ENCODE measurements at regions not wholly inside any gene's neighbourhood (a gene's known extent, or its start where the extent isn't known, plus 50 kb on each side); places are given as distances from the start of the nearest gene placed in this dataset.

GRCh38 chr12:42936260-42936659 lies 346.7 kb upstream of the PRICKLE1 start:
- Histone ChIP-seq H3K27ac (ENCODE audit: extremely low read depth, low read depth, low read length) (no peak overlapping the region), H3K36me3 (ENCODE audit: control insufficient read depth in 2 of 2, insufficient read depth in 1 of 2, low read length in 2 of 2) (no peaks in the 10 kb centered on the region), H3K4me3 (ENCODE audit: low read depth, low read length) (no peak overlapping the region), H3K4me1 (ENCODE audit: control insufficient read depth, insufficient read depth, low read length) (peaks cover 8% of the 10 kb centered on the region), H3K9me3 (ENCODE audit: control insufficient read depth, insufficient read depth, low read depth, low read length) (no peaks in the 10 kb centered on the region)
- TF ChIP-seq ZNF157 (tag by site-specific recombination; IDR thresholded peaks at IDR 0.05) (no peak), ZSCAN18 (tag by site-specific recombination; IDR thresholded peaks at IDR 0.05) (no peak), ZNF335 (tag by site-specific recombination; conservative IDR thresholded peaks at IDR 0.05) (no peak), ZNF560 (tag by site-specific recombination; IDR thresholded peaks at IDR 0.05; ENCODE audit: borderline replicate concordance) (no peak)
- ChIA-PET CTCF (interaction anchor here (0.5 to 0.6 kb wide), 3 partner anchors 9 to 345 kb away, joined by 3 to 8 read pairs (median 3); no protein-coding TSS in a partner anchor), POLR2A (interaction anchor here (0.8 kb wide), 1 partner anchor 25 kb away, joined by 3 read pairs; no protein-coding TSS in a partner anchor)

GRCh38 chr12:42935756-42936155 lies 346.2 kb upstream of the PRICKLE1 start:
- POLR2A ChIA-PET, result interaction anchor here (0.8 kb wide), 1 partner anchor 26 kb away, joined by 3 read pairs; no protein-coding TSS in a partner anchor
- no peak overlapping the region for H3K27ac ChIP-seq (ENCODE audit: extremely low read depth, low read depth, low read length)
- CTCF ChIA-PET, result interaction anchor here (0.5 to 0.7 kb wide), 2 partner anchors 9 to 342 kb away, joined by 3 read pairs; no protein-coding TSS in a partner anchor
- no peak for TF ChIP-seq PRDM2 (tag by site-specific recombination; IDR thresholded peaks at IDR 0.05; ENCODE audit: borderline replicate concordance)
- TF ChIP-seq OVOL3 (tag by site-specific recombination; IDR thresholded peaks at IDR 0.05), result no peak
- TF ChIP-seq GFI1B (tag by site-specific recombination; IDR thresholded peaks at IDR 0.05), result no peak
- no peak for TF ChIP-seq TSHZ1 (tag by site-specific recombination; IDR thresholded peaks at IDR 0.05; ENCODE audit: borderline replicate concordance)
- no peak for TF ChIP-seq ZNF777 (tag by site-specific recombination; IDR thresholded peaks at IDR 0.05; ENCODE audit: borderline replicate concordance)
- no peak for TF ChIP-seq ELK4 (IDR thresholded peaks at IDR 0.05; ENCODE audit: borderline replicate concordance, low read depth, low read length)
- no peak for TF ChIP-seq ZSCAN23 (tag by site-specific recombination; IDR thresholded peaks at IDR 0.05)
- TF ChIP-seq ZNF654 (tag by site-specific recombination; IDR thresholded peaks at IDR 0.05; ENCODE audit: low read depth), result no peak
- TF ChIP-seq ZNF776 (tag by site-specific recombination; IDR thresholded peaks at IDR 0.05; ENCODE audit: borderline replicate concordance), result no peak
- no peak for TF ChIP-seq ZNF549 (tag by site-specific recombination; IDR thresholded peaks at IDR 0.05)
- no peak for TF ChIP-seq ZNF16 (tag by site-specific recombination; IDR thresholded peaks at IDR 0.05; ENCODE audit: low read depth)
- TF ChIP-seq TCF7L2 (IDR thresholded peaks at IDR 0.05; ENCODE audit: borderline replicate concordance, low read depth, low read length), result no peak
- no peak for TF ChIP-seq ZXDB (tag by site-specific recombination; IDR thresholded peaks at IDR 0.05)
- TF ChIP-seq ZNF785 (tag by site-specific recombination; IDR thresholded peaks at IDR 0.05), result no peak
- no peak for TF ChIP-seq YY2 (tag by site-specific recombination; IDR thresholded peaks at IDR 0.05)
- TF ChIP-seq TRIM28 (IDR thresholded peaks at IDR 0.05; ENCODE audit: borderline replicate concordance, low read length), result no peak
- TF ChIP-seq ZBTB6 (tag by site-specific recombination; IDR thresholded peaks at IDR 0.05), result no peak
- TF ChIP-seq ZNF530 (tag by site-specific recombination; IDR thresholded peaks at IDR 0.05; ENCODE audit: low read depth), result no peak

More at GRCh38 chr12:42935756-42936155, 346.2 kb upstream of the PRICKLE1 start:
- H3K36me3 ChIP-seq (ENCODE audit: control insufficient read depth in 2 of 2, insufficient read depth in 1 of 2, low read length in 2 of 2), result no peaks in the 10 kb centered on the region
- H3K4me3 ChIP-seq (ENCODE audit: low read depth, low read length), result no peak overlapping the region
- peaks cover 8% of the 10 kb centered on the region for H3K4me1 ChIP-seq (ENCODE audit: control insufficient read depth, insufficient read depth, low read length)
- no peaks in the 10 kb centered on the region for H3K9me3 ChIP-seq (ENCODE audit: control insufficient read depth, insufficient read depth, low read depth, low read length)
